GM12891 (cell line): ENCODE measurements at regions not wholly inside any gene's neighbourhood (a gene's known extent, or its start where the extent isn't known, plus 50 kb on each side); places are given as distances from the start of the nearest gene placed in this dataset.

Experiments used
- DNase-seq: peaks from one replicate; pipeline ENCODE4 v3.0.0; 2011; ENCODE audit warnings: low spot score; ENCODE audit not compliant: insufficient read length
- FAIRE-seq: peaks from 2 replicates; lab custom pipeline; 2011; peaks lifted over from hg19 to GRCh38; lab: Jason Lieb, UNC
- PAX5 ChIP-seq: IDR thresholded peaks from 2 replicates; pipeline ENCODE4 v1.6.1; 2011; ENCODE audit warnings: low read length, moderate library complexity, mild to moderate bottlenecking; ENCODE audit not compliant: insufficient read depth, severe bottlenecking
- POLR2A ChIP-seq: IDR thresholded peaks from 2 replicates; pipeline ENCODE4 v1.6.1; 2011; ENCODE audit warnings: low read depth, low read length, control low read depth
- POLR2AphosphoS5 ChIP-seq: IDR thresholded peaks from 2 replicates; pipeline ENCODE4 v1.6.1; 2011; ENCODE audit warnings: low read depth, low read length, control low read depth
- POU2F2 ChIP-seq: IDR thresholded peaks from 2 replicates; pipeline ENCODE4 v1.6.1; 2011; ENCODE audit warnings: low read depth, mild to moderate bottlenecking, control low read depth, low read length, moderate library complexity
- SPI1 ChIP-seq: IDR thresholded peaks from 2 replicates; pipeline ENCODE4 v1.6.1; 2011; ENCODE audit warnings: low read depth, low read length, control low read depth
- TAF1 ChIP-seq: IDR thresholded peaks from 2 replicates; pipeline ENCODE4 v1.6.1; 2011; ENCODE audit warnings: low read depth, low read length, control low read depth

GRCh38 chr5:167778228-167778627 is 513.2 kb upstream of the WWC1 start:
- TF ChIP-seq TAF1 (no peak), SPI1 (no peak), POLR2A (no peak), POLR2AphosphoS5 (no peak), POU2F2 (no peak), PAX5 (no peak)
- FAIRE-seq: no peak

GRCh38 chr5:167779644-167780043 is 511.8 kb upstream of the WWC1 start:
- no peak for TF ChIP-seq SPI1
- no peak for TF ChIP-seq POLR2AphosphoS5
- TF ChIP-seq TAF1: no peak
- DNase-seq: no peak
- no peak for FAIRE-seq

More at GRCh38 chr5:167778228-167778627, 513.2 kb upstream of the WWC1 start:
- DNase-seq: no peak

GRCh38 chr5:167780177-167780576 is 511.3 kb upstream of the WWC1 start:
- DNase-seq: no peak
- TF ChIP-seq POU2F2 (no peak), SPI1 (no peak), POLR2A (no peak), TAF1 (no peak), PAX5 (no peak), POLR2AphosphoS5 (no peak)
- no peak for FAIRE-seq

- FAIRE-seq (no peak), DNase-seq (no peak)
- TF ChIP-seq POLR2AphosphoS5 (no peak), POLR2A (no peak), PAX5 (no peak), POU2F2 (no peak), TAF1 (no peak), SPI1 (no peak)
Observed at GRCh38 chr5:167783145-167783817, 508.2 kb upstream of the WWC1 start.

GRCh38 chr5:167785106-167785505 is 506.3 kb upstream of the WWC1 start:
- no peak for FAIRE-seq
- TF ChIP-seq PAX5: no peak
- no peak for DNase-seq

GRCh38 chr5:167785901-167786300 is 505.5 kb upstream of the WWC1 start:
- TF ChIP-seq PAX5: no peak
- TF ChIP-seq POLR2AphosphoS5: no peak
- TF ChIP-seq TAF1: no peak
- TF ChIP-seq POLR2A: no peak
- no peak for TF ChIP-seq SPI1
- no peak for TF ChIP-seq POU2F2

GRCh38 chr5:167786871-167787578 is 504.4 kb upstream of the WWC1 start:
- no peak for FAIRE-seq
- TF ChIP-seq TAF1 (no peak), POU2F2 (no peak), POLR2AphosphoS5 (no peak), POLR2A (no peak), PAX5 (no peak), SPI1 (no peak)
- no peak for DNase-seq

More at GRCh38 chr5:167785901-167786300, 505.5 kb upstream of the WWC1 start:
- DNase-seq (no peak), FAIRE-seq (no peak)

GRCh38 chr5:167790045-167790444 is 501.4 kb upstream of the WWC1 start:
- no peak for DNase-seq
- TF ChIP-seq PAX5 (no peak), POLR2A (no peak), POLR2AphosphoS5 (no peak)
- no peak for FAIRE-seq

GRCh38 chr5:167790462-167791260 is 500.8 kb upstream of the WWC1 start:
- DNase-seq: no peak
- TF ChIP-seq PAX5 (no peak), POLR2A (no peak), SPI1 (no peak), TAF1 (no peak), POLR2AphosphoS5 (no peak), POU2F2 (no peak)

More at GRCh38 chr5:167790462-167791260, 500.8 kb upstream of the WWC1 start:
- FAIRE-seq: no peak
